ENCODE measurements at regions not wholly inside any gene's neighbourhood (a gene's known extent, or its start where the extent isn't known, plus 50 kb on each side); places are given as distances from the start of the nearest gene placed in this dataset.
"Not testable (repeated sequence)": the region's sequence is repeated elsewhere in the genome, so short reads cannot be mapped to it uniquely, and the experiment has no call there.

GRCh38 chr3:162411556-162411955 lies 914.9 kb downstream of the OTOL1 start:
- TF ChIP-seq TCF7L2 (IDR thresholded peaks at IDR 0.05; ENCODE audit: borderline replicate concordance, extremely low read depth, insufficient read depth, insufficient read length); CTCF (IDR thresholded peaks at IDR 0.05 in 2 of 3, conservative IDR thresholded peaks at IDR 0.05 in 1 of 3; ENCODE audit: borderline replicate concordance in 1 of 3, insufficient read depth in 1 of 3, low read depth in 2 of 3, low read length in 2 of 3); RAD21 (IDR thresholded peaks at IDR 0.05; ENCODE audit: low read depth); POLR2A (IDR thresholded peaks at IDR 0.05; ENCODE audit: borderline replicate concordance, extremely low read depth, insufficient read depth, insufficient read length); CBX3 (IDR thresholded peaks at IDR 0.05; ENCODE audit: low read depth): not testable (repeated sequence)

All from HCT116 (cell line).